Smooth muscle cell of the brain vasculature (primary cell): ENCODE measurements at regions not wholly inside any gene's neighbourhood (a gene's known extent, or its start where the extent isn't known, plus 50 kb on each side); places are given as distances from the start of the nearest gene placed in this dataset.

ENCODE experiments used
- DNase-seq: peaks from one replicate; pipeline ENCODE4 v3.0.0-alpha.2; 2012; ENCODE audit warnings: low read depth, low spot score

- no peak for DNase-seq
Observed at GRCh38 chr9:88791105-88791805, 200.0 kb upstream of the S1PR3 start.

DNA sequence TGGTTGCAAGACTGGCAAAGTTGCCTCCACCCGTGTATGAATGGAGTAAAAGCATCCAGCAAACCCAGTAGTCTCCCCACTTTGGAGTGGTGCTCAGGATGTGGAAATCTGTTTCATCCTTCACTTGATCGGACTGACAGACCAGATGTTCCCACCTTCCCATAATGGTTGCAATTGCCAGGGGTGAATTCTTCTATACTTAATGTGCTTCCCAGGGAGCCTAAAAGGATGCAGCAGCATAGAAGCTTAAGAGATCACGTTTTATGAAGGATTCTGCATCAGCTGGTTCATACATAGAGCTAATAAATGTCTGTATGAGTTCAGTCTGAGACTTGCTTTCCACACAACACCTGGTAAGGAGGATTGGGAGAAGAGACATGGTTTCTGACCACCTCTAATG is 198.8 kb upstream of the S1PR3 start:
- DNase-seq: no peak

DNA sequence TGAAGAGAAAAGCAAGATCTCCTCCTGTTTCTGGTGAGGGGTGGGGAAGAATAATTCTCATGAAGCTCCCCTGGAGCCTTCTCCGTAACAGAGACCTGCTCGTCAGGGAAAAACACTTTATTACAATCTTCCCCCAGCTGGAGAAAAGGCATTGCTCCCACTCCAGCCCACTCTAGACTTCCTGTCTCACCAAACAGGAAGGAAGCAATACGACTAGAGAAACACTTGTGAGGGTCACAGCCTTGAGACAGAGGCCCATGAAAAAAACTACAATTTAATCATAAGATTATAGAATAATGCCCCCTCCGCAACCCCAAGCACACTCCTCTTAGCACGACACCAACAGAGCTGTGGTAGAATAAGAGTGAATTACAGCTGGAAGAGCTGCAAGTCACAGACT is 197.2 kb upstream of the S1PR3 start:
- no peak for DNase-seq

GRCh38 chr9:88796947-88797346 is 194.3 kb upstream of the S1PR3 start:
- no peak for DNase-seq

- DNase-seq: no peak
Observed at GRCh38 chr9:88798476-88798875, 192.8 kb upstream of the S1PR3 start.

DNA sequence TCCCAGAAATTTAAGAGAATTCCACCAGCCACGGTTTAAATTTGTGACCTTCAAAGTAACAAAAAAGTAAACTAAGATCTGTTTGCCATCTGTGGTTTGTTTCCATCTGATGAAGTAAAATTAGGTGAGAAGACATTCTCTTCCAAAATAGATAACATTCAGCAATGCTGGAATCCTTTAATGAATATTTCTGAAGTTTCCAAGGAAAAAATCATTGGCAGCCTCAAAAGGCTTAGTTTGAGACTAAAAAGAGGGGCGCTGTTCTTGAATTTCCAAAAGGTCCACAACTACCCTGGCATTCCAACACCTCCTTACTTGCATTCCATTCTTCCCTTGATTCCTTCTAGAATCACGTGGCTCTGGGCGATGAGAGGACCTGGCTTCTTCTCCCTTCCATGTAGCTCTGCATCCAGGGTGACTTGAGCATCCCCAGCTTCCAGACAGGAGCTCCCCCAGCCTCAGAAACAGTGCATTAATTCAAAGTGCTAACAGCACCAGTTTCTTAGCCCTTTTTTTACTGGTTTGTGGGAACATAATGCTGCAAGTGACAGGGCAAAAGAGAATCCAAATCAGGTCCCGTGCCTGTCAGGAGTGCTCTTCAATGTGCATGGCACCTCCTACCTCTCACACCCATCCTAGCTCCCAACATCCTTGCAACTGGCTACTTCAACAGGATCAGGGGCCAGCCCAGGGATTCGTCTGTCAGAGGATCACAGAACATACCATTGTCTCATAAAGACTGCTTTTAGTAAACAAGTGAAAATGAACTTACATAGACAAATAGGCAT is 191.5 kb upstream of the S1PR3 start:
- no peak for DNase-seq

- DNase-seq: no peak
Observed at GRCh38 chr9:88800329-88800682, 191.0 kb upstream of the S1PR3 start.

- no peak for DNase-seq
Observed at GRCh38 chr9:88801214-88801796, 190.0 kb upstream of the S1PR3 start.

DNA sequence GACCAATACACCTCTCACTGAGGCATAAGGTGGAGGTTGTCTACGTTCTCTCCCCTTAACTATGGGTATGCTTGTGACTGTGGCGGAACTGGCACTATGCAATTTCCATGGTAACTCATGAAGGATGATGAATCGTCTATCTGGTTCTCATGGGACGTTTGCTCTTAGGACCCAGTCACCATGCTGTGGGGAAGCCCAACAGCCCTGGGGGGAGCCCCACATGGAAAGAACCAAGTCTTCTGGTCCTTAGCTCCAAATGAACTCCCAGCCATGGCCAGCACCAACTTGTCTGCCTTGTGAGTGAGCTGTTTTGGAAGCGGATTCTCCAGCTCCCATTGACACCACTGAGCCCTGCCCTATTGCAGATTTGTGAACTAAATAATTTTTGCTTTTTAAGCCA is 188.7 kb upstream of the S1PR3 start:
- no peak for DNase-seq

DNA sequence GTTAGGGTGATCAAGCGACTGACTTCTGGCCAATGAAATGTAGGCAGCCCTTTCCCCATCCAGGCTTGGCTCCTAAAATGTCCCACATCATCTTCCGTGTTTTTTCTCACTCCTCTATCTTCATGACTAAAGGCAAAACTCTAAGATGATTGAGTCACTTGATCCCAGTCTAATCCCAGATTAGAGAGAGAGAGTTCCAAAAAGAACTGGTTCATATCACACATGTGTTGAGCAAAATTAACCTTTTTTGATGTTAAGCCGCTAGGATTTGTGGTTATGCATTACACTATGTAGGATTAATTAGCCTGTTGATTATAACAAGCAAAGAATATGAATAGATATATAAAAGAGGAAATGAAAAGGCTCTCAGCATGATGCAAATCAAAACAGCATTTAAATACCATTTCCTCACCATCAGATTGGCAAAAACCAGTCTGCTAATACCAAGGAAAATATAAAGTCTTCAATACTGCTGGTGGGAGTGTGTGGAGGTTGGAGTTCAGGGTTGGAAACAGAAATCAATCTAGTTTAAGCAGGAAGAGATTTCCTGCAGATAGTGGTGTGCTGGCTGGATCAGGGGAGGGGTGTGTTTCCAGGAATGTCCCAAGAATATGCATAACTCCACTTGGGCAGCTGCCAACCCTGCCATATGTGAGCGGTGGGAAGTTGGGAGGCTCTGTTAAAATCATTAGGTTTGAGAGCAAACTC is 187.6 kb upstream of the S1PR3 start:
- no peak for DNase-seq

DNA sequence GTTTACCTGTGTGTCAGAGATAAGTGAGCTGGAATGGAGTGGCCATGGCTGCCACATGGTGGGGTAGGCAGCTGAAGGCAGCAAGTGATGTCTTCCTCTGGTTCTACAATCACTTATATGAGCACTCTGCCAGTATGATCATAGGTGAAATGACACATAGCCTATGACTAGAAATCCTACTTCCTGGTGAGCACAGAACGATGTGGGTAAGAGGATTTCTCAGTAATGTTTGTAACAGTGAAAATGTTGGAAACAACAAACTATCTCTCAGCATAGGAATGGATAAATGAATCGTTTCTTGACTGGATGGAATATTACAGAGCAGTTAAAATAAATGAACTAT is 187.0 kb upstream of the S1PR3 start:
- no peak for DNase-seq

- DNase-seq: no peak
Observed at GRCh38 chr9:88805217-88805943, 185.9 kb upstream of the S1PR3 start.

DNA sequence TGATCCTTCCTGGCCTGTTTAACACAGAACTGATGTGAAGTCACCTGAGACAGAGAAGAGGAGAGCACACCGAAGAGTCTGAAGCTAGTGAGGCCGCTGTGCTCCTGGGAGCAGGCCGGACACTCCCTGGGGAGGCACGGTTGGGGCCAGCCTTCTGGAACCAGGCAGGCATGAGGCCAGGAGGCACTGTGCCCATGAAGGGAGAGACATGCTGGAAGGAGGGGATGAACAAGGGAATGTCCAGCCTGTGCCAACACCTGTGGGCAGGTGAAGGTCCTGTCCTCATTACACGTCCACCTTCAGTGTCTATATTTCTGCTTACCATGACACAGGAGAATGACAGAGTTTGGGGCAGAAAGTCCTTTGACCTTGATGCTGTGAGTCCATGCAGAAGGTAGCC is 183.8 kb upstream of the S1PR3 start:
- no peak for DNase-seq

DNA sequence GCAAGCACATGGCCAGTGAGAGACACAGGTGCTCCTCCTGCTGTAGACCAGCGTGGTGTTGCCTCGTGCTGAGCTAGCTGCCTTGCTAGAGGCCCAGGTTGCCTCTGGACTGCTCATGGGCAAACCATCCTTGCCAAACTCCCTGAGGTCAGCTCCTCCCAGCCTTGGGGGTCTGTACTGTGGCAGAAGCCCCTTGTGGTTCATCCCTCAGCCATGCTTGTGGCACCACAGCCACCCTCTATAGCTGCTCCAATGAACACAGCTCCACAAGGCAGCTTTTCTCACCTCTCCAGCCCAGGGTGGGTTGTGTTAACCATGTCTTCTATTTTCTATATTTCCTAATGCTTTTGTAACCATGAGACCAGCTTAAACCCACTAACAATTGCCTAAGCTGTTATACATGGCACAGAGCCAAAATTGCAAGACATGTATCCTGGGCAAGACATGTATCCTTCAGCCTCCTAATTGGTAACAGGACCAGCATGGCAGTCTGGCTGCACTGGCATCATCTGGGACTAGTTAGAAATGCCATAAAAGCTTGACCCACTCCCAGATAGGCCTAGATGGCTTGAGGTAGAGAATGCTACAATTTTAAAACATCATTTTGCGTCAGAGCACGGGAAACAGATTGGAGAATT is 183.1 kb upstream of the S1PR3 start:
- no peak for DNase-seq

DNA sequence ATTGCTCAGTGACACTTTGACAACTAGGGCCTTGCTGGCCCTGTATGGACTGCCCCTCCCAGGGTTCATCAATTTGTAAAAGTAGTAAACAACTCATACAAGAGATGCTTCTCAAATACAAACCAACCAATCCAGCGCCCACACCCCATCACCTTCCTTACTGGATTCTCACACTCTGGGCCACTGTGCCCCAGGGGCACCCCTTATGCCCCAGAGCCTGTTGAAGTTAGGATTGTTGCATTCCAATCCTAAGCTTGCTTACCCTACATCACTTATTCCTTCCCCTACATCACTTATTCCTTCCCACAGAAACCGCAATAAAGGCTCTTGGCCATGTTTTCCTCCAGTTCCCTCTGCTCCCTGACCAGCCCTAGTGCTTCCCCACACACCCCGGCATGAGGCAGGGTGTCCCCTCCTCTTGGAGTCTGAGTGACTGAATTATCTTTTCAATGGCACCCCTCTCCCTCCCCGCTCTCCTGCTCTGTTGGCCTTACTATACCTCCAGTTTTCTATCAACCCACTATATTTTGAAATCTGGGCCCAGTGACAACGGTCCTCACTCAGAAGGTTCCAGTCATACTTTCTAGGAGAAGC is 182.4 kb upstream of the S1PR3 start:
- DNase-seq: no peak

DNA sequence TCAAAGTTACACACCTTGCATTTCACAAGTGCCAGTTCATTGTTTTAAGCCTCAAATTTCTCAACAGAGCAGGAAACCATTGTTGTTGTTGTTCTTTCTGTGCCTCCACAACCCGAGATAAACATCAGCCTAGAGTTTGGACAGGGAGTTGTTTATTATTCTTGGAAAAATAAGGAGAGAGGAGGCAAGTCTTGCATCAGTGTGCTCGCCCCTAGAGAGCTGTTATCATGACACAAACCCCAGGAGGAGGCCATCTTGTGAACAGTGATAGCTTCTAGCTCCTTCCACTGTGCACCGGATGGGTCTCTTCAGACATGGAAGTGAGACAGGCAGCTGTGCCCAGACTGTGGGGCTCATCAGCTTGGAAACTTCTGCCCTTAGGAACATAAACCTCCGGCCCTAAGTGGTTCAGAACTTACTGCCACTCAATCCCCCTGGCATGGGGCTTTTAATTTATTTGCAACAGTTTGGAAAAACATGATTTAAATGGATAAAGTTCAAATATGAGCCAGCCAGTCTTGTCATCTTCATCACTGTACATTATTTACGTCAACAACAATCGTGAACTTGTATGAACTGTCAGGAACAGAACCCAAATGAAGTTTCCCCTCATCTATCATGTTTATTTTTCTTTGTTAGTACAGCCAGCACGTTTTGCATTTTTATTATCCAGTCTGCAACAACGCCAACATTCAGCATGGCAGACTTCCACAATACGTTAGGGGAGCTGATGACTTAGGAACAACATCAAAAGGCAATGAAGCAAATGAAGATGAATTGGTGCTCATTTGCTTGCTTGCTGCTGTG is 181.7 kb upstream of the S1PR3 start:
- DNase-seq: no peak

GRCh38 chr9:88810826-88811225 is 180.4 kb upstream of the S1PR3 start:
- DNase-seq: no peak

GRCh38 chr9:88811511-88811910 is 179.8 kb upstream of the S1PR3 start:
- no peak for DNase-seq

DNA sequence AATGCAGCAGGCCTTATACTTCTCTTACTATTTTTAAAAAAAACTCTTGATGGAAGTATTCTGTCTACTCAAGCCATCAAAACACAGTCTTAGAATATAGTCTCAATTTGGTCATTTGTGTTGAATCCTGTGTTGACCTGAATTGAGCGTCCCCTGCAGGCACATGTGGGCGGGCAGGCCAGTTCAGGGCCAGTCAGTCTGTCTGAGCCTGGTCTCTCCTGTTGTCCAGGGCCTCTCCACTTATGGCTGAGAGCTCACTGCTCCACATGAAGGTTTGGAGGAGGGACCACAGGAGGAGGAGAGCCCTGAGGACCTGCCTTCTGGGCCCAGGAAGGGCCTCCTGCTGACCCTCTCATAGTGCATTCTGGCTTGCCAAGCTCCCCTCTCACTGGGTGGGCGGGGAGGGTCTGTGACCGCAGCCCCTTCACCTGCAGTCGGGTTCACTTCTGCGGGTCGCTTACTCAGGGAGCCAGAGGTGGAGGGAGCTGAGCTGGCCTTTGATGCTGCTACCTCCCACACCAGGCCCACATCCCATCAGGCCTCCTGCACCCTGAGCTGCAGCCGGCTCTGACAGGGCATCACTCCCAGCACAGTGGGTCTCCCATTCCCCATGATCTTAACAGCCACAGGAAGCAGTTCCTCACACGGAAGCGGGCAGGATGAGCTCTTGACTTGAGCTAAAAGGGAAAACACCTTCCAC is 178.2 kb upstream of the S1PR3 start:
- DNase-seq: no peak
